ENCODE measurements at regions not wholly inside any gene's neighbourhood (a gene's known extent, or its start where the extent isn't known, plus 50 kb on each side); places are given as distances from the start of the nearest gene placed in this dataset.

GRCh38 chr5:62046191-62046590 lies 259.8 kb upstream of the KIF2A start:
- H3K4me1 Mint-ChIP-seq: no peaks in the 10 kb centered on the region
- intact Hi-C loops (cut with micrococcal nuclease): no loop called here
- DNase-seq: no peak
- no peak for ATAC-seq
- H3K9me3 Mint-ChIP-seq: peaks cover 0 to 18% (median 11%) of the 10 kb centered on the region in 11 donors
- ChIA-PET CTCF (no interaction called here), POLR2A (no interaction called here)
- Histone ChIP-seq H3K4me3 (ENCODE audit: low read length) (no peak overlapping the region), H3K36me3 (ENCODE audit: control insufficient read depth in 2 of 3, insufficient read depth in 3 of 3, low read length in 3 of 3) (no peaks in the 10 kb centered on the region), H3K27ac (ENCODE audit: low read depth, low read length) (no peak overlapping the region), H3K9me3 (ENCODE audit: control insufficient read depth in 2 of 3, low read length in 3 of 3) (no peaks in the 10 kb centered on the region), H3K4me1 (ENCODE audit: control insufficient read depth in 2 of 2, insufficient read depth in 2 of 2, low read length in 2 of 2) (no peaks in the 10 kb centered on the region), H3K27me3 (ENCODE audit: control insufficient read depth in 2 of 2, insufficient read depth in 2 of 2, low read length in 2 of 2) (no peaks in the 10 kb centered on the region)
- H3K27ac Mint-ChIP-seq: no peak overlapping the region
- no peak overlapping the region for H3K4me3 Mint-ChIP-seq
- no peaks in the 10 kb centered on the region for H3K36me3 Mint-ChIP-seq
- peaks cover 0 to 20% (median 10%) of the 10 kb centered on the region in 5 donors for H3K27me3 Mint-ChIP-seq

- ATAC-seq (no peak), DNase-seq (no peak)
- H3K9me3 ChIP-seq (ENCODE audit: control insufficient read depth in 2 of 3, low read length in 3 of 3): no peaks in the 10 kb centered on the region
- H3K27ac ChIP-seq (ENCODE audit: low read depth, low read length): no peak overlapping the region
- intact Hi-C loops (cut with micrococcal nuclease): no loop called here
- no peaks in the 10 kb centered on the region for H3K36me3 ChIP-seq (ENCODE audit: control insufficient read depth in 2 of 3, insufficient read depth in 3 of 3, low read length in 3 of 3)
- Mint-ChIP-seq H3K4me3 (no peak overlapping the region), H3K36me3 (peaks cover 0 to 4% (median 0%) of the 10 kb centered on the region in 5 donors), H3K4me1 (no peaks in the 10 kb centered on the region), H3K27me3 (peaks cover 3 to 23% (median 12%) of the 10 kb centered on the region in 5 donors), H3K9me3 (peaks cover 0 to 22% (median 4%) of the 10 kb centered on the region in 11 donors), H3K27ac (no peak overlapping the region)
- POLR2A ChIA-PET: no interaction called here
- H3K4me3 ChIP-seq (ENCODE audit: low read length): no peak overlapping the region
- CTCF ChIA-PET: no interaction called here
- H3K27me3 ChIP-seq (ENCODE audit: control insufficient read depth in 2 of 2, insufficient read depth in 2 of 2, low read length in 2 of 2): no peaks in the 10 kb centered on the region
- H3K4me1 ChIP-seq (ENCODE audit: control insufficient read depth in 2 of 2, insufficient read depth in 2 of 2, low read length in 2 of 2): no peaks in the 10 kb centered on the region
Observed at GRCh38 chr5:62051747-62052146, 254.3 kb upstream of the KIF2A start.

- Mint-ChIP-seq H3K36me3 (no peaks in the 10 kb centered on the region), H3K4me1 (no peaks in the 10 kb centered on the region), H3K27ac (no peak overlapping the region), H3K4me3 (no peak overlapping the region), H3K9me3 (peaks cover 0 to 15% (median 2%) of the 10 kb centered on the region in 11 donors), H3K27me3 (peaks cover 0 to 29% (median 8%) of the 10 kb centered on the region in 5 donors)
- no peaks in the 10 kb centered on the region for H3K27me3 ChIP-seq (ENCODE audit: control insufficient read depth in 2 of 2, insufficient read depth in 2 of 2, low read length in 2 of 2)
- H3K27ac ChIP-seq (ENCODE audit: low read depth, low read length): no peak overlapping the region
- intact Hi-C loops (cut with micrococcal nuclease): no loop called here
- ChIA-PET CTCF (no interaction called here), POLR2A (no interaction called here)
- H3K36me3 ChIP-seq (ENCODE audit: control insufficient read depth in 2 of 3, insufficient read depth in 3 of 3, low read length in 3 of 3): no peaks in the 10 kb centered on the region
- no peak overlapping the region for H3K4me3 ChIP-seq (ENCODE audit: low read length)
- DNase-seq (no peak), ATAC-seq (no peak)
- H3K9me3 ChIP-seq (ENCODE audit: control insufficient read depth in 2 of 3, low read length in 3 of 3): no peaks in the 10 kb centered on the region
- H3K4me1 ChIP-seq (ENCODE audit: control insufficient read depth in 2 of 2, insufficient read depth in 2 of 2, low read length in 2 of 2): no peaks in the 10 kb centered on the region
Observed at GRCh38 chr5:62059960-62060359, 246.0 kb upstream of the KIF2A start.

GRCh38 chr5:62065050-62065449 lies 241.0 kb upstream of the KIF2A start:
- ATAC-seq (no peak), DNase-seq (no peak)
- H3K36me3 Mint-ChIP-seq: no peaks in the 10 kb centered on the region
- ChIA-PET POLR2A (no interaction called here), CTCF (no interaction called here)
- H3K4me3 Mint-ChIP-seq: no peak overlapping the region
- no peaks in the 10 kb centered on the region for H3K27me3 ChIP-seq (ENCODE audit: control insufficient read depth in 2 of 2, insufficient read depth in 2 of 2, low read length in 2 of 2)
- H3K4me3 ChIP-seq (ENCODE audit: low read length): no peak overlapping the region
- no peak overlapping the region for H3K27ac ChIP-seq (ENCODE audit: low read depth, low read length)
- H3K4me1 Mint-ChIP-seq: no peaks in the 10 kb centered on the region
- intact Hi-C loops (cut with micrococcal nuclease): no loop called here
- no peak overlapping the region for H3K27ac Mint-ChIP-seq
- H3K27me3 Mint-ChIP-seq: peaks cover 0 to 45% (median 10%) of the 10 kb centered on the region in 5 donors
- no peaks in the 10 kb centered on the region for H3K4me1 ChIP-seq (ENCODE audit: control insufficient read depth in 2 of 2, insufficient read depth in 2 of 2, low read length in 2 of 2)
- peaks cover 0 to 4% (median 0%) of the 10 kb centered on the region in 11 donors for H3K9me3 Mint-ChIP-seq
- H3K36me3 ChIP-seq (ENCODE audit: control insufficient read depth in 2 of 3, insufficient read depth in 3 of 3, low read length in 3 of 3): no peaks in the 10 kb centered on the region
- H3K9me3 ChIP-seq (ENCODE audit: control insufficient read depth in 2 of 3, low read length in 3 of 3): no peaks in the 10 kb centered on the region

- CTCF ChIA-PET: no interaction called here
- intact Hi-C loops (cut with micrococcal nuclease): no loop called here
- POLR2A ChIA-PET: no interaction called here
- Histone ChIP-seq H3K36me3 (ENCODE audit: control insufficient read depth in 2 of 3, insufficient read depth in 3 of 3, low read length in 3 of 3) (no peaks in the 10 kb centered on the region), H3K27ac (ENCODE audit: low read depth, low read length) (no peak overlapping the region), H3K27me3 (ENCODE audit: control insufficient read depth in 2 of 2, insufficient read depth in 2 of 2, low read length in 2 of 2) (no peaks in the 10 kb centered on the region), H3K9me3 (ENCODE audit: control insufficient read depth in 2 of 3, low read length in 3 of 3) (no peaks in the 10 kb centered on the region), H3K4me1 (ENCODE audit: control insufficient read depth in 2 of 2, insufficient read depth in 2 of 2, low read length in 2 of 2) (no peaks in the 10 kb centered on the region), H3K4me3 (ENCODE audit: low read length) (no peak overlapping the region)
- DNase-seq (no peak), ATAC-seq (no peak)
- Mint-ChIP-seq H3K4me1 (no peaks in the 10 kb centered on the region), H3K27me3 (peaks cover 0 to 35% (median 10%) of the 10 kb centered on the region in 5 donors), H3K4me3 (no peak overlapping the region), H3K36me3 (no peaks in the 10 kb centered on the region), H3K27ac (no peak overlapping the region), H3K9me3 (no peaks in the 10 kb centered on the region)
Observed at GRCh38 chr5:62066761-62067277, 239.2 kb upstream of the KIF2A start.

- no peaks in the 10 kb centered on the region for H3K4me1 Mint-ChIP-seq
- no peaks in the 10 kb centered on the region for H3K27me3 ChIP-seq (ENCODE audit: control insufficient read depth in 2 of 2, insufficient read depth in 2 of 2, low read length in 2 of 2)
- DNase-seq (no peak), ATAC-seq (no peak)
- H3K4me3 Mint-ChIP-seq: no peak overlapping the region
- no peaks in the 10 kb centered on the region for H3K9me3 ChIP-seq (ENCODE audit: control insufficient read depth in 2 of 3, low read length in 3 of 3)
- no peaks in the 10 kb centered on the region for H3K36me3 Mint-ChIP-seq
- H3K27ac ChIP-seq (ENCODE audit: low read depth, low read length): no peak overlapping the region
- ChIA-PET CTCF (no interaction called here), POLR2A (no interaction called here)
- H3K27ac Mint-ChIP-seq: no peak overlapping the region
- H3K9me3 Mint-ChIP-seq: no peaks in the 10 kb centered on the region
- no peaks in the 10 kb centered on the region for H3K36me3 ChIP-seq (ENCODE audit: control insufficient read depth in 2 of 3, insufficient read depth in 3 of 3, low read length in 3 of 3)
- H3K4me1 ChIP-seq (ENCODE audit: control insufficient read depth in 2 of 2, insufficient read depth in 2 of 2, low read length in 2 of 2): no peaks in the 10 kb centered on the region
- no peak overlapping the region for H3K4me3 ChIP-seq (ENCODE audit: low read length)
- peaks cover 0 to 29% (median 14%) of the 10 kb centered on the region in 5 donors for H3K27me3 Mint-ChIP-seq
- intact Hi-C loops (cut with micrococcal nuclease): no loop called here
Observed at GRCh38 chr5:62068554-62068953, 237.5 kb upstream of the KIF2A start.

- Mint-ChIP-seq H3K4me3 (no peak overlapping the region), H3K27me3 (peaks cover 4 to 11% (median 6%) of the 10 kb centered on the region in 5 donors), H3K27ac (no peak overlapping the region), H3K36me3 (no peaks in the 10 kb centered on the region), H3K9me3 (no peaks in the 10 kb centered on the region), H3K4me1 (peaks cover 0 to 13% (median 11%) of the 10 kb centered on the region in 7 donors)
- Histone ChIP-seq H3K36me3 (ENCODE audit: control insufficient read depth in 2 of 3, insufficient read depth in 3 of 3, low read length in 3 of 3) (no peaks in the 10 kb centered on the region), H3K27ac (ENCODE audit: low read depth, low read length) (no peak overlapping the region), H3K9me3 (ENCODE audit: control insufficient read depth in 2 of 3, low read length in 3 of 3) (no peaks in the 10 kb centered on the region), H3K27me3 (ENCODE audit: control insufficient read depth in 2 of 2, insufficient read depth in 2 of 2, low read length in 2 of 2) (no peaks in the 10 kb centered on the region), H3K4me3 (ENCODE audit: low read length) (no peak overlapping the region), H3K4me1 (ENCODE audit: control insufficient read depth in 2 of 2, insufficient read depth in 2 of 2, low read length in 2 of 2) (no peaks in the 10 kb centered on the region)
- no peak for ATAC-seq
- ChIA-PET POLR2A (no interaction called here), CTCF (no interaction called here)
- DNase-seq: no peak
- intact Hi-C loops (cut with micrococcal nuclease): no loop called here
Observed at GRCh38 chr5:62077387-62077786, 228.6 kb upstream of the KIF2A start.

Measured in naive thymus-derived CD4-positive, alpha-beta T cell (primary cell).